NCI-H1436 treated with DMSO at 0.1 percent for 48 hours (cell line): ENCODE measurements at regions not wholly inside any gene's neighbourhood (a gene's known extent, or its start where the extent isn't known, plus 50 kb on each side); places are given as distances from the start of the nearest gene placed in this dataset.
"Not testable (repeated sequence)": the region's sequence is repeated elsewhere in the genome, so short reads cannot be mapped to it uniquely, and the experiment has no call there.

Experiments used
- DNase-seq: peaks from one replicate; lab custom pipeline; 2025; lab: John Stamatoyannopoulos, UW

GRCh38 chr2:71958426-71958825 lies 189.2 kb downstream of the CYP26B1 start:
- DNase-seq: not testable (repeated sequence)

- DNase-seq: no peak
Observed at GRCh38 chr2:71952572-71953188, 195.0 kb downstream of the CYP26B1 start.

- no peak for DNase-seq
Observed at GRCh38 chr2:71951718-71952404, 195.8 kb downstream of the CYP26B1 start.

GRCh38 chr2:71951083-71951468 lies 196.6 kb downstream of the CYP26B1 start:
- no peak for DNase-seq

- no peak for DNase-seq
Observed at GRCh38 chr2:71950256-71951082, 197.2 kb downstream of the CYP26B1 start.

- DNase-seq: no peak
Observed at GRCh38 chr2:71949537-71949798, 198.2 kb downstream of the CYP26B1 start.

- no peak for DNase-seq
Observed at GRCh38 chr2:71948781-71949536, 198.7 kb downstream of the CYP26B1 start.

- DNase-seq: no peak
Observed at GRCh38 chr2:71947809-71948208, 199.9 kb downstream of the CYP26B1 start.

- no peak for DNase-seq
Observed at GRCh38 chr2:71945603-71945959, 202.1 kb downstream of the CYP26B1 start.

GRCh38 chr2:71944806-71945602 lies 202.7 kb downstream of the CYP26B1 start:
- no peak for DNase-seq

- DNase-seq: no peak
Observed at GRCh38 chr2:71944183-71944550, 203.5 kb downstream of the CYP26B1 start.

GRCh38 chr2:71943238-71944182 lies 204.2 kb downstream of the CYP26B1 start:
- no peak for DNase-seq

GRCh38 chr2:71941726-71942525 lies 205.7 kb downstream of the CYP26B1 start:
- DNase-seq: no peak

- DNase-seq: no peak
Observed at GRCh38 chr2:71940695-71941094, 207.0 kb downstream of the CYP26B1 start.

GRCh38 chr2:71939588-71940535 lies 207.8 kb downstream of the CYP26B1 start:
- no peak for DNase-seq

GRCh38 chr2:71938659-71939587 lies 208.7 kb downstream of the CYP26B1 start:
- no peak for DNase-seq

- DNase-seq: no peak
Observed at GRCh38 chr2:71938108-71938507, 209.6 kb downstream of the CYP26B1 start.

GRCh38 chr2:71937396-71937795 lies 210.3 kb downstream of the CYP26B1 start:
- DNase-seq: no peak
